Colonic mucosa (tissue), 4 donors: ENCODE measurements at regions not wholly inside any gene's neighbourhood (a gene's known extent, or its start where the extent isn't known, plus 50 kb on each side); places are given as distances from the start of the nearest gene placed in this dataset.

Source experiments
- DNase-seq: peaks from one replicate; pipeline ENCODE4 v3.0.0-alpha.2; 2020
- H3K27ac ChIP-seq: fragments of 200-600 bp; one replicate; pipeline ENCODE4 v1.8.0; 2021
- H3K27me3 ChIP-seq: fragments of 200-600 bp; one replicate; pipeline ENCODE4 v1.8.0; 2021
- H3K36me3 ChIP-seq: fragments of 200-600 bp; one replicate; pipeline ENCODE4 v1.8.0; 2021
- H3K4me1 ChIP-seq: fragments of 200-600 bp; one replicate; pipeline ENCODE4 v1.8.0; 2021; ENCODE audit warnings: mild to moderate bottlenecking
- H3K4me3 ChIP-seq: fragments of 200-600 bp; one replicate; pipeline ENCODE4 v1.8.0; 2021
- H3K9ac ChIP-seq, 2 donors: one replicate each; pipeline ENCODE4 v1.7.0; 2013; ENCODE audit warnings: control low read depth in 2 of 2, low read depth in 2 of 2, low read length in 2 of 2
- H3K9me3 ChIP-seq: fragments of 200-600 bp; one replicate; pipeline ENCODE4 v1.8.0; 2021
- intact Hi-C: fragments of 100-400 bp; cut with DNase I; formaldehyde crosslinking; loops from one replicate; pipeline ENCODE4 v1.14.1; 2022
- TF ChIP-seq, protein P1 (sequence below): fragments of 200-600 bp; IDR thresholded peaks from one replicate; pipeline ENCODE4 v1.8.0; 2022; ENCODE audit warnings: antibody characterized with exemption, mild to moderate bottlenecking
- donor health status: healthy.
- donor health status: DM: no; HTN: no; CAD: no.
- donor health status: DM: no; HTN: no; CAD: no.

DNA sequence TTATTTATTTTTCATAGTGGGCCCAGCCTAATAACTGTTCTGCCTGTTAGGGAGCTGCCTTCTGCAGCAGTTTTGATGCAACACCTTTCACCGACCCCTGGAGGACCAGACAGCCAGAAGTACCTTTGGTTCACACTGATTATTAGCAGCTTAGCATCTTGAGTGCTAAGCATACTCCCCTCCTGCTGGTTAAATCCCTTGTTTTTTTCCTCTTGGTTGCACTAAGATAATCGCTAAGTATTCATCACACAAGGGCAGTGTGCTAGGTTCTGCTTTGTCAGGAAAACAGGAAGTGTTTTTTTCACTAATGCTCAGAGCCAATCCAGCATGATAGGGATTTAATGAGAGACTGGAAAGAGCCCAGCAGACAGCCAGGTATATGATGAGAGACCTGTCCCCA lies 437.0 kb downstream of the FUT8 start:
- H3K9ac ChIP-seq: no peak overlapping the region
- no peaks in the 10 kb centered on the region for H3K36me3 ChIP-seq
- H3K27ac ChIP-seq: no peak overlapping the region
- H3K4me3 ChIP-seq: no peak overlapping the region
- DNase-seq: no peak
- no peaks in the 10 kb centered on the region for H3K27me3 ChIP-seq
- intact Hi-C loops: no loop called here
- H3K9me3 ChIP-seq: no peaks in the 10 kb centered on the region
- TF ChIP-seq, protein P1, sequence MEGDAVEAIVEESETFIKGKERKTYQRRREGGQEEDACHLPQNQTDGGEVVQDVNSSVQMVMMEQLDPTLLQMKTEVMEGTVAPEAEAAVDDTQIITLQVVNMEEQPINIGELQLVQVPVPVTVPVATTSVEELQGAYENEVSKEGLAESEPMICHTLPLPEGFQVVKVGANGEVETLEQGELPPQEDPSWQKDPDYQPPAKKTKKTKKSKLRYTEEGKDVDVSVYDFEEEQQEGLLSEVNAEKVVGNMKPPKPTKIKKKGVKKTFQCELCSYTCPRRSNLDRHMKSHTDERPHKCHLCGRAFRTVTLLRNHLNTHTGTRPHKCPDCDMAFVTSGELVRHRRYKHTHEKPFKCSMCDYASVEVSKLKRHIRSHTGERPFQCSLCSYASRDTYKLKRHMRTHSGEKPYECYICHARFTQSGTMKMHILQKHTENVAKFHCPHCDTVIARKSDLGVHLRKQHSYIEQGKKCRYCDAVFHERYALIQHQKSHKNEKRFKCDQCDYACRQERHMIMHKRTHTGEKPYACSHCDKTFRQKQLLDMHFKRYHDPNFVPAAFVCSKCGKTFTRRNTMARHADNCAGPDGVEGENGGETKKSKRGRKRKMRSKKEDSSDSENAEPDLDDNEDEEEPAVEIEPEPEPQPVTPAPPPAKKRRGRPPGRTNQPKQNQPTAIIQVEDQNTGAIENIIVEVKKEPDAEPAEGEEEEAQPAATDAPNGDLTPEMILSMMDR: no peak
- no peaks in the 10 kb centered on the region for H3K4me1 ChIP-seq

DNA sequence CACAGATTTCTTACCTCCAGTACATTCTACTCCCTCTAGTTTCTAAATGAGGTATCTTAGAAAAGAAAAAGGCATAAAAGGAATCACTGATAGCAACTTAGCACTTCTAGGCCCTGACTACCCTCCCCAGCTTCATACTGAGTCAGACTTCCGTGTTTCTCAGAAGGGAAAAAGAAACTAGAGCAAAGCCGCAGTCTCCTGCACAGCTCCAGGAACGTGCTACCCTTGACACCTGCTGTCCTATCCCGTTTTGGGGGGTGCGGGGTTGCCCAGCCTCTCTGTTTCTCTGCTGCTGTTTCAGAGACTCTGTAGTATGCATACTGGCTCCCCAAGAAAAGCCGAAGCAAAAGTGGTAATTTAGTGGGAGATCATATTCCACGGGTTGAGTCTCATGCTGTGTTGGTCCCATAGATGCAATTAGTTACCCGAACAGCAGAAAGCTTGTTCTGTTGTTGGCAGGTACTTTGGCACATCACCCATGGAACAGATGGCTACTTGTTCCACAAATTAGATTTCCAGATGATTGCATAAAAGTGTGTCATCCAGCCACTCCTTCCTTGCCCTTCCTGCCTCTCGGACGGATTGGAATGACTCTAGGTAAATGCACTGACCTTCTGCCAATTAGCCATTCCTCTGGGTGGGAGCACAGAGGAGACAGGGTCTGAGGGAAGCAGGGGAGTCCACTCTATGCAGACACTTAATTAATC lies 438.1 kb downstream of the FUT8 start:
- TF ChIP-seq, protein P1: no peak
- no peak overlapping the region for H3K9ac ChIP-seq
- no peaks in the 10 kb centered on the region for H3K4me1 ChIP-seq
- H3K27me3 ChIP-seq: no peaks in the 10 kb centered on the region
- H3K4me3 ChIP-seq: no peak overlapping the region
- no peak overlapping the region for H3K27ac ChIP-seq
- no peaks in the 10 kb centered on the region for H3K36me3 ChIP-seq
- no peaks in the 10 kb centered on the region for H3K9me3 ChIP-seq
- no peak for DNase-seq
- intact Hi-C loops: no loop called here

DNA sequence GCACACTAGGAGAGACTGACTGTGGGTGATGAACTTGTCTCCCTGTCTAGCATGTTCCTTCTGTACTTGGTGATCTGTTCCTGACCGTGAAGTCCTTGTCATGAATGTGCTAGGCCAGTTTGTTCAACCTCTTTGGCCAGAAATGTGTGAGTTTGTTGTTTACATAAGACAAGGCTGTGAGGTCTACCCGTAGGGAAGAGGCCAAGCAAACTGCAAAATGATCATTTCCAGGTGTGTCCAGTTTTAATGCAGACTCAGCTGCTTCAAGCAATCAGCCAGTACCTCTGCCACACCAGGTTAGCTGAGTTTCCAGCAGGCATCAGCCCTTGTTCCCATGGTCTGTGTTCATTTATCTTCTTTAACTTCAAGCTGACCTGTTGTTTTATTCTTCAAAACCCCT lies 440.2 kb downstream of the FUT8 start:
- no peak for DNase-seq
- Histone ChIP-seq H3K9me3 (no peaks in the 10 kb centered on the region), H3K36me3 (no peaks in the 10 kb centered on the region), H3K27me3 (no peaks in the 10 kb centered on the region), H3K9ac (no peak overlapping the region), H3K4me1 (no peaks in the 10 kb centered on the region), H3K27ac (no peak overlapping the region), H3K4me3 (no peak overlapping the region)
- TF ChIP-seq, protein P1: no peak
- intact Hi-C loops: no loop called here

DNA sequence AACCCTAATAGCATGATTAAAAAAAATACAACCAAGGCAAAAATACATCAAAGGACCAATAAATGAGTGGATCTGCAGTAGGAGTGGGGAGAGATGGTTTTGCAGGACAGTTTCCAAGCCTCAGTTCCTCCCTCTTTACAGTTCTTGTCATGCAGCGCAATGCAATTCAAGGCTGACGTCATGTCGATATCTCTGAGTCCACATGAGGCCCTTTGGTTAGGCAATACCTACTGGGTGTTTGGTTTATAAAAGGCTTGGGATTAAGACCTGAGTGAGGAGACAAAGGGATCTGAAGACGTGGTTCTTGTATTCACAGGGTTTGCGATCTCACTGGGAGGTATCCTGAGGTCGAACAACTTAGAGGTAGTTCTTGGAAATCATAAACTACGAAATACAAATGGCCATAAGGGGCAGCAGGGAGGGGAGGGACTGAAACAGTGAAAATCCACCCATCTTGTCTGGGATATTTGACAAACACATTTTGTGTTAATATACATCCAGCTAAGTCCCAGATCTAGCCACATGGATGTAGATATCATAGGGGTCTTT lies 441.0 kb downstream of the FUT8 start:
- no peaks in the 10 kb centered on the region for H3K4me1 ChIP-seq
- TF ChIP-seq, protein P1: no peak

DNA sequence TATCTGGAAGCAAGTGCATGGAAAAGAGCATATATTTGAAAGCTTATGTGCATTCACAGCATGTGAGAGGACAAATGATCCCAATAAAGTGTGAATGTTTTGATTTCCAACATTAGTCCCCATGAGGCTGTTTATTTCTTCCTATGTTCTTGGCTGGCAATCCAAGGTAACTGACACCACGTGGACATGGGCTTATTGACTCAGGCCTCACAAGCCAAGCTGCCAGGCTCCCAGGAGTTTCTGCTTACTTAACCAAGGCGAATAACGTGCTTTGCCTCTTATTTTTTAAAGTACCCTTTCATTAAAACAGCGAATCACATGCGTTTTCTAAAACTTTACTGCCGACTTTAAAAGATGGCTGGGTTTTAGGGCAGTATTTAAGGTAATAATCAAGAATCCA lies 441.7 kb downstream of the FUT8 start:
- Histone ChIP-seq H3K9ac (no peak overlapping the region), H3K36me3 (no peaks in the 10 kb centered on the region), H3K27me3 (no peaks in the 10 kb centered on the region), H3K4me1 (no peaks in the 10 kb centered on the region), H3K9me3 (no peaks in the 10 kb centered on the region), H3K27ac (no peak overlapping the region), H3K4me3 (no peak overlapping the region)
- TF ChIP-seq, protein P1: no peak
- no peak for DNase-seq
- intact Hi-C loops: no loop called here

More for the DNA sequence above, 441.0 kb downstream of the FUT8 start:
- H3K27ac ChIP-seq: no peak overlapping the region
- DNase-seq: no peak
- H3K27me3 ChIP-seq: no peaks in the 10 kb centered on the region
- intact Hi-C loops: no loop called here
- no peaks in the 10 kb centered on the region for H3K9me3 ChIP-seq
- H3K36me3 ChIP-seq: no peaks in the 10 kb centered on the region
- H3K4me3 ChIP-seq: no peak overlapping the region
- no peak overlapping the region for H3K9ac ChIP-seq
